ENCODE measurements at regions not wholly inside any gene's neighbourhood (a gene's known extent, or its start where the extent isn't known, plus 50 kb on each side); places are given as distances from the start of the nearest gene placed in this dataset.

GRCh38 chr6:169045486-169045885, 208.2 kb downstream of the THBS2 start:
- TF ChIP-seq CTCF (IDR thresholded peaks at IDR 0.05) (no peak), EZH2 (IDR thresholded peaks at IDR 0.05; ENCODE audit: borderline replicate concordance, insufficient read depth, low read depth, low read length, poor library complexity, severe bottlenecking) (no peak)

Data from B cell (primary cell).